Cardiac muscle cell (in vitro differentiated cells and primary cell): ENCODE measurements at regions not wholly inside any gene's neighbourhood (a gene's known extent, or its start where the extent isn't known, plus 50 kb on each side); places are given as distances from the start of the nearest gene placed in this dataset.

Source experiments
- DNase-seq, 2 donors: peaks; one replicate each; pipeline versions ENCODE4 v3.0.0 to v3.0.0-alpha.2; 2010 to 2017; ENCODE audit warnings: low read depth in 1 of 2, low spot score in 1 of 2
- H3K27ac ChIP-seq: fragments of 200-600 bp; sonication (generic); 2 replicates; pipeline ENCODE4 v1.5.1; 2016
- H3K27me3 ChIP-seq: fragments of 200-600 bp; sonication (generic); 2 replicates; pipeline ENCODE4 v1.6.0; 2016; ENCODE audit warnings: control low read depth
- H3K36me3 ChIP-seq: fragments of 200-600 bp; sonication (generic); 2 replicates; pipeline ENCODE4 v1.5.1; 2016; ENCODE audit warnings: control low read depth
- H3K4me1 ChIP-seq: fragments of 200-600 bp; sonication (generic); 2 replicates; pipeline ENCODE4 v1.8.1; 2017; ENCODE audit warnings: low read depth, mild to moderate bottlenecking, mixed run types
- H3K4me3 ChIP-seq: fragments of 200-600 bp; sonication (generic); 2 replicates; pipeline ENCODE4 v1.5.1; 2016; ENCODE audit warnings: mild to moderate bottlenecking
- H3K9me3 ChIP-seq: fragments of 200-600 bp; sonication (generic); 2 replicates; pipeline ENCODE4 v1.5.1; 2017; ENCODE audit warnings: low read depth, mild to moderate bottlenecking, control low read depth
- CTCF ChIP-seq: IDR thresholded peaks from 2 replicates; pipeline ENCODE4 v1.5.1; 2012; ENCODE audit warnings: low read depth, mild to moderate bottlenecking, low read length

- no peak for DNase-seq
- Histone ChIP-seq H3K27me3 (no peaks in the 10 kb centered on the region), H3K36me3 (no peaks in the 10 kb centered on the region), H3K9me3 (no peaks in the 10 kb centered on the region), H3K4me3 (no peak overlapping the region), H3K4me1 (no peaks in the 10 kb centered on the region), H3K27ac (no peak overlapping the region)
- TF ChIP-seq CTCF: no peak
These were observed 213.1 kb upstream of the SGCG start for GRCh38 chr13:22967669-22968068.

GRCh38 chr13:22979952-22980351 lies 200.8 kb upstream of the SGCG start:
- no peaks in the 10 kb centered on the region for H3K4me1 ChIP-seq

GRCh38 chr13:22980936-22981335 lies 199.8 kb upstream of the SGCG start:
- H3K27ac ChIP-seq: no peak overlapping the region
- H3K27me3 ChIP-seq: no peaks in the 10 kb centered on the region
- no peak for DNase-seq
- H3K36me3 ChIP-seq: no peaks in the 10 kb centered on the region
- no peak for TF ChIP-seq CTCF
- no peaks in the 10 kb centered on the region for H3K4me1 ChIP-seq
- H3K9me3 ChIP-seq: no peaks in the 10 kb centered on the region
- no peak overlapping the region for H3K4me3 ChIP-seq

More at GRCh38 chr13:22979952-22980351, 200.8 kb upstream of the SGCG start:
- no peak overlapping the region for H3K27ac ChIP-seq
- no peaks in the 10 kb centered on the region for H3K27me3 ChIP-seq
- no peak overlapping the region for H3K4me3 ChIP-seq
- TF ChIP-seq CTCF: no peak
- DNase-seq: no peak
- no peaks in the 10 kb centered on the region for H3K9me3 ChIP-seq
- no peaks in the 10 kb centered on the region for H3K36me3 ChIP-seq

GRCh38 chr13:22993148-22993547 lies 187.6 kb upstream of the SGCG start:
- Histone ChIP-seq H3K27ac (no peak overlapping the region), H3K36me3 (no peaks in the 10 kb centered on the region), H3K9me3 (no peaks in the 10 kb centered on the region), H3K4me3 (no peak overlapping the region), H3K27me3 (no peaks in the 10 kb centered on the region), H3K4me1 (no peaks in the 10 kb centered on the region)
- no peak for DNase-seq
- TF ChIP-seq CTCF: no peak

GRCh38 chr13:23003446-23003845 lies 177.3 kb upstream of the SGCG start:
- H3K36me3 ChIP-seq: no peaks in the 10 kb centered on the region
- no peak for TF ChIP-seq CTCF

GRCh38 chr13:23007426-23007825 lies 173.4 kb upstream of the SGCG start:
- no peak for DNase-seq
- no peak overlapping the region for H3K27ac ChIP-seq
- TF ChIP-seq CTCF: no peak

More at GRCh38 chr13:23003446-23003845, 177.3 kb upstream of the SGCG start:
- DNase-seq: peak in 1 of 2 donors; percentile 3
- H3K9me3 ChIP-seq: peaks cover 4% of the 10 kb centered on the region
- no peaks in the 10 kb centered on the region for H3K27me3 ChIP-seq
- H3K4me3 ChIP-seq: no peak overlapping the region
- no peak overlapping the region for H3K27ac ChIP-seq
- no peaks in the 10 kb centered on the region for H3K4me1 ChIP-seq

More at GRCh38 chr13:23007426-23007825, 173.4 kb upstream of the SGCG start:
- H3K9me3 ChIP-seq: no peaks in the 10 kb centered on the region
- no peaks in the 10 kb centered on the region for H3K27me3 ChIP-seq
- H3K4me3 ChIP-seq: no peak overlapping the region
- H3K4me1 ChIP-seq: no peaks in the 10 kb centered on the region
- no peaks in the 10 kb centered on the region for H3K36me3 ChIP-seq
